H9 (cell line): ENCODE measurements at regions not wholly inside any gene's neighbourhood (a gene's known extent, or its start where the extent isn't known, plus 50 kb on each side); places are given as distances from the start of the nearest gene placed in this dataset.

Experiments used
- DNase-seq: peaks from one replicate; pipeline ENCODE4 v3.0.0-alpha.2; 2017
- H2AFZ ChIP-seq: one replicate; pipeline ENCODE4 v1.6.1; 2013; ENCODE audit warnings: mild to moderate bottlenecking, low read length, control low read depth, moderate library complexity
- H2AK5ac ChIP-seq: 2 replicates; pipeline ENCODE4 v1.6.1; 2013; ENCODE audit warnings: low read length, control low read depth, mixed read lengths; ENCODE audit not compliant: insufficient read length
- H2BK120ac ChIP-seq: one replicate; pipeline ENCODE4 v1.6.1; 2013; ENCODE audit warnings: low read depth, mild to moderate bottlenecking, low read length, control low read depth, inconsistent platforms; ENCODE audit not compliant: poor library complexity, severe bottlenecking
- H2BK12ac ChIP-seq: 2 replicates; pipeline ENCODE4 v1.6.1; 2013; ENCODE audit warnings: low read length, control low read depth, mixed read lengths, low read depth; ENCODE audit not compliant: insufficient read length
- H2BK15ac ChIP-seq: 2 replicates; pipeline ENCODE4 v1.6.1; 2013; ENCODE audit warnings: low read depth, low read length, control low read depth
- H2BK20ac ChIP-seq: one replicate; pipeline ENCODE4 v1.6.1; 2013; ENCODE audit warnings: low read depth, mild to moderate bottlenecking, low read length, control low read depth, inconsistent platforms; ENCODE audit not compliant: poor library complexity, severe bottlenecking
- H2BK5ac ChIP-seq: 2 replicates; pipeline ENCODE4 v1.6.1; 2013; ENCODE audit warnings: low read length, control low read depth, mixed read lengths; ENCODE audit not compliant: insufficient read length
- H3K14ac ChIP-seq: 2 replicates; pipeline ENCODE4 v1.6.1; 2013; ENCODE audit warnings: low read length, control low read depth; ENCODE audit not compliant: insufficient read depth
- H3K18ac ChIP-seq: 2 replicates; pipeline ENCODE4 v1.6.1; 2013; ENCODE audit warnings: low read depth, mild to moderate bottlenecking, mixed read lengths, low read length, control low read depth; ENCODE audit not compliant: insufficient read length
- H3K23ac ChIP-seq: 2 replicates; pipeline ENCODE4 v1.6.1; 2013; ENCODE audit warnings: low read length, control low read depth, mixed read lengths, low read depth; ENCODE audit not compliant: insufficient read length
- H3K23me2 ChIP-seq: 2 replicates; pipeline ENCODE4 v1.6.1; 2013; ENCODE audit warnings: low read depth, mild to moderate bottlenecking, mixed read lengths, low read length, control low read depth; ENCODE audit not compliant: insufficient read length, poor library complexity, severe bottlenecking
- H3K27ac ChIP-seq: 2 replicates; pipeline ENCODE4 v1.5.1; 2013; ENCODE audit warnings: low read length, control low read depth, mixed read lengths, low read depth; ENCODE audit not compliant: insufficient read length
- H3K27me3 ChIP-seq: 2 replicates; pipeline ENCODE4 v1.6.1; 2013; ENCODE audit warnings: low read length, control low read depth, inconsistent platforms; ENCODE audit not compliant: insufficient read depth
- H3K4ac ChIP-seq: 2 replicates; pipeline ENCODE4 v1.6.1; 2013; ENCODE audit warnings: low read depth, mild to moderate bottlenecking, control low read depth, inconsistent platforms, low read length, moderate library complexity
- H3K4me1 ChIP-seq: 2 replicates; pipeline ENCODE4 v1.6.1; 2013; ENCODE audit warnings: low read length, control low read depth, inconsistent platforms; ENCODE audit not compliant: insufficient read depth
- H3K4me2 ChIP-seq: 2 replicates; pipeline ENCODE4 v1.6.1; 2013; ENCODE audit warnings: low read length, control low read depth, mixed read lengths; ENCODE audit not compliant: insufficient read length, insufficient read depth
- H3K56ac ChIP-seq: 2 replicates; pipeline ENCODE4 v1.6.1; 2013; ENCODE audit warnings: low read depth, mild to moderate bottlenecking, mixed read lengths, low read length, control low read depth; ENCODE audit not compliant: insufficient read length
- H3K79me1 ChIP-seq: 2 replicates; pipeline ENCODE4 v1.6.1; 2013; ENCODE audit warnings: low read depth, mild to moderate bottlenecking, moderate library complexity, low read length, control low read depth, inconsistent platforms; ENCODE audit not compliant: insufficient read depth, poor library complexity, severe bottlenecking
- H3K79me2 ChIP-seq: 2 replicates; pipeline ENCODE4 v1.6.1; 2013; ENCODE audit warnings: low read length, control low read depth, inconsistent platforms; ENCODE audit not compliant: insufficient read depth
- H3K9ac ChIP-seq: 2 replicates; pipeline ENCODE4 v1.6.1; 2013; ENCODE audit warnings: low read length, control low read depth, mixed read lengths; ENCODE audit not compliant: insufficient read length; ENCODE audit errors: extremely low read depth
- H3K9me3 ChIP-seq: one replicate; pipeline ENCODE4 v1.6.1; 2013; ENCODE audit warnings: low read depth, low read length, inconsistent platforms; ENCODE audit not compliant: control insufficient read depth
- H3T11ph ChIP-seq: one replicate; pipeline ENCODE4 v1.6.1; 2013; ENCODE audit warnings: mild to moderate bottlenecking, low read length, control low read depth, inconsistent platforms
- H4K20me1 ChIP-seq: one replicate; pipeline ENCODE4 v1.6.1; 2013; ENCODE audit not compliant: control insufficient read depth, insufficient read length, insufficient read depth
- H4K5ac ChIP-seq: 2 replicates; pipeline ENCODE4 v1.6.1; 2013; ENCODE audit warnings: low read depth, mild to moderate bottlenecking, mixed read lengths, low read length, control low read depth; ENCODE audit not compliant: insufficient read length
- H4K8ac ChIP-seq: replicated peaks from 2 replicates; pipeline ENCODE4 v1.6.1; 2013; ENCODE audit warnings: low read length, control low read depth, mixed read lengths, low read depth; ENCODE audit not compliant: insufficient read length
- H4K91ac ChIP-seq: 2 replicates; pipeline ENCODE4 v1.6.1; 2013; ENCODE audit warnings: low read depth, mild to moderate bottlenecking, moderate library complexity, mixed read lengths, low read length, control low read depth; ENCODE audit not compliant: insufficient read length
- H3K27ac Mint-ChIP-seq, 3 experiments: 2 replicates in 2 of 3; 3 replicates in 1 of 3; pipeline ENCODE4 v1.8.0; 2020 to 2021; ENCODE audit warnings: mixed read lengths in 3 of 3, mild to moderate bottlenecking in 1 of 3, moderate library complexity in 1 of 3
- H3K27me3 Mint-ChIP-seq: 2 replicates; pipeline ENCODE4 v1.8.0; 2021; ENCODE audit warnings: low read depth, mild to moderate bottlenecking, moderate library complexity, mixed read lengths
- H3K36me3 Mint-ChIP-seq, 3 experiments: 2 replicates in 2 of 3; 3 replicates in 1 of 3; pipeline ENCODE4 v1.8.0; 2020 to 2021; ENCODE audit warnings: low read depth in 3 of 3, mixed read lengths in 3 of 3; ENCODE audit not compliant: insufficient read depth in 1 of 3
- H3K4me1 Mint-ChIP-seq, 2 experiments: 2 replicates each; pipeline ENCODE4 v1.8.0; 2020; ENCODE audit warnings: mixed read lengths in 2 of 2
- H3K4me3 Mint-ChIP-seq, 2 experiments: 2 replicates in 1 of 2; 3 replicates in 1 of 2; pipeline ENCODE4 v1.8.0; 2020 to 2021; ENCODE audit warnings: mild to moderate bottlenecking in 2 of 2, mixed read lengths in 2 of 2, moderate library complexity in 1 of 2
- H3K9me3 Mint-ChIP-seq, 2 experiments: 2 replicates in 1 of 2; 3 replicates in 1 of 2; pipeline ENCODE4 v1.8.0; 2020; ENCODE audit warnings: mild to moderate bottlenecking in 2 of 2, mixed read lengths in 2 of 2, moderate library complexity in 1 of 2
- WGBS: extraction: QIAGEN DNeasy Blood & Tissue Kit; methylation state at CpG from one replicate; pipeline ENCODE4 v1.1.7; 2013; ENCODE audit warnings: missing lambda C conversion rate, low lambda C conversion rate, mixed read lengths; ENCODE audit not compliant: insufficient read length; ENCODE audit errors: extremely low coverage; 5-methylcytosine and 5-hydroxymethylcytosine counted together
- TF ChIP-seq, protein P1 (sequence below): fragments of 200-600 bp; sonication (generic); conservative IDR thresholded peaks from 3 replicates; pipeline ENCODE4 v1.8.0; 2021; ENCODE audit warnings: antibody characterized with exemption, mild to moderate bottlenecking

DNA sequence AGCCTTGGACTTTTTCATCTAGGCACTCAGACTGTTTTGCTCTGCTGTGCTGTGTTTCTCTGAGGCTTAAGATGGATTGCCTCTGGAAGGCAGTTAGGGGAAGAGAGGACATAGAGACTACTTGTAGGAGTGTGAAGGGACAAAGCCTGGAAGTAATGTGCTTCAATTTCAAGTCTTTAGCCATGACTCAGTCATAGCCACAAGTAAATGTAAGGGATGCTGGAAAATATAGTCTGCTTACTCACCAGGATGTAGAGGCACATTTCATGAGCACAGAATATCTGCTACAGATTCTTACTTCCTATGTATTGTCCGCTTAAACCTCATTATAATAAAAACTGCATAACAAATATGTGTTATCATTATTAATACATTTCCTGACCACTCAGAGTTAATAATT is 794.3 kb upstream of the NOVA1 start:
- no peak overlapping the region for H4K8ac ChIP-seq
- WGBS: no CpG with 5 or more reads among the region's 1 CpG
- H2AFZ ChIP-seq: no peak overlapping the region
- H3K79me1 ChIP-seq: no peaks in the 10 kb centered on the region
- H2BK15ac ChIP-seq: no peak overlapping the region
- no peaks in the 10 kb centered on the region; the same call in 1 of the 2 replicates for H3K27me3 Mint-ChIP-seq
- H3K56ac ChIP-seq: no peak overlapping the region
- no peaks in the 10 kb centered on the region for H3K9me3 ChIP-seq
- no peak overlapping the region for H4K5ac ChIP-seq
- H3K36me3 Mint-ChIP-seq: no peaks in the 10 kb centered on the region
- H3K4me2 ChIP-seq: no peak overlapping the region
- H2BK20ac ChIP-seq: no peak overlapping the region
- no peak overlapping the region for H4K91ac ChIP-seq
- H3K14ac ChIP-seq: no peak overlapping the region
- no peak overlapping the region for H2BK12ac ChIP-seq
- no peak for DNase-seq
- H3K23ac ChIP-seq: no peak overlapping the region
- no peak overlapping the region for H3K4ac ChIP-seq
- no peak overlapping the region for H3K27ac ChIP-seq
- H3K27ac Mint-ChIP-seq: no peak overlapping the region
- H3K9me3 Mint-ChIP-seq: no peaks in the 10 kb centered on the region
- no peak overlapping the region for H2BK5ac ChIP-seq
- no peak overlapping the region for H3K18ac ChIP-seq
- H3K4me3 Mint-ChIP-seq: no peak overlapping the region
- H3K9ac ChIP-seq: no peak overlapping the region
- H4K20me1 ChIP-seq: no peaks in the 10 kb centered on the region
- no peak overlapping the region for H2BK120ac ChIP-seq
- H3K23me2 ChIP-seq: no peaks in the 10 kb centered on the region
- no peaks in the 10 kb centered on the region for H3K79me2 ChIP-seq
- H3K4me1 ChIP-seq: no peaks in the 10 kb centered on the region
- TF ChIP-seq, protein P1, sequence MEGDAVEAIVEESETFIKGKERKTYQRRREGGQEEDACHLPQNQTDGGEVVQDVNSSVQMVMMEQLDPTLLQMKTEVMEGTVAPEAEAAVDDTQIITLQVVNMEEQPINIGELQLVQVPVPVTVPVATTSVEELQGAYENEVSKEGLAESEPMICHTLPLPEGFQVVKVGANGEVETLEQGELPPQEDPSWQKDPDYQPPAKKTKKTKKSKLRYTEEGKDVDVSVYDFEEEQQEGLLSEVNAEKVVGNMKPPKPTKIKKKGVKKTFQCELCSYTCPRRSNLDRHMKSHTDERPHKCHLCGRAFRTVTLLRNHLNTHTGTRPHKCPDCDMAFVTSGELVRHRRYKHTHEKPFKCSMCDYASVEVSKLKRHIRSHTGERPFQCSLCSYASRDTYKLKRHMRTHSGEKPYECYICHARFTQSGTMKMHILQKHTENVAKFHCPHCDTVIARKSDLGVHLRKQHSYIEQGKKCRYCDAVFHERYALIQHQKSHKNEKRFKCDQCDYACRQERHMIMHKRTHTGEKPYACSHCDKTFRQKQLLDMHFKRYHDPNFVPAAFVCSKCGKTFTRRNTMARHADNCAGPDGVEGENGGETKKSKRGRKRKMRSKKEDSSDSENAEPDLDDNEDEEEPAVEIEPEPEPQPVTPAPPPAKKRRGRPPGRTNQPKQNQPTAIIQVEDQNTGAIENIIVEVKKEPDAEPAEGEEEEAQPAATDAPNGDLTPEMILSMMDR: no peak
- no peak overlapping the region for H3T11ph ChIP-seq
- H3K4me1 Mint-ChIP-seq: no peaks in the 10 kb centered on the region
- no peaks in the 10 kb centered on the region for H3K27me3 ChIP-seq
- H2AK5ac ChIP-seq: no peak overlapping the region
